GM12865 (cell line): ENCODE measurements at regions not wholly inside any gene's neighbourhood (a gene's known extent, or its start where the extent isn't known, plus 50 kb on each side); places are given as distances from the start of the nearest gene placed in this dataset.

Source experiments
- DNase-seq: peaks from one replicate; pipeline ENCODE4 v3.0.0; 2010; ENCODE audit warnings: low read depth
- H3K4me3 ChIP-seq: 2 replicates; pipeline ENCODE4 v1.5.1; 2011; ENCODE audit warnings: mild to moderate bottlenecking, low read depth, low read length, control low read depth
- CTCF ChIP-seq: IDR thresholded peaks from 2 replicates; pipeline ENCODE4 v1.5.1; 2011; ENCODE audit warnings: low read length, control low read depth, low read depth, inconsistent platforms; ENCODE audit not compliant: insufficient read depth; ENCODE audit errors: missing control alignments

GRCh38 chr2:128372621-128373341 is 54.1 kb upstream of the HS6ST1 start:
- peak; percentile 39 for DNase-seq
- H3K4me3 ChIP-seq: no peak overlapping the region
- no peak for TF ChIP-seq CTCF

GRCh38 chr2:128373451-128374000 is 54.9 kb upstream of the HS6ST1 start:
- H3K4me3 ChIP-seq: no peak overlapping the region
- no peak for DNase-seq
- no peak for TF ChIP-seq CTCF

GRCh38 chr2:128374001-128374710 is 55.5 kb upstream of the HS6ST1 start:
- H3K4me3 ChIP-seq: no peak overlapping the region
- no peak for TF ChIP-seq CTCF
- no peak for DNase-seq

GRCh38 chr2:128374711-128375413 is 56.2 kb upstream of the HS6ST1 start:
- DNase-seq: no peak
- TF ChIP-seq CTCF: no peak
- H3K4me3 ChIP-seq: no peak overlapping the region

- no peak for TF ChIP-seq CTCF
- no peak for DNase-seq
- H3K4me3 ChIP-seq: no peak overlapping the region
These were observed 56.8 kb upstream of the HS6ST1 start for GRCh38 chr2:128375454-128375853.

- H3K4me3 ChIP-seq: no peak overlapping the region
- no peak for DNase-seq
- TF ChIP-seq CTCF: no peak
These were observed 57.8 kb upstream of the HS6ST1 start for GRCh38 chr2:128376241-128377041.
